Activated T-cell treated with anti-CD3 and anti-CD28 coated beads, Interleukin-2, amount 50 U/mL, for 4 hours (primary cell): ENCODE measurements at regions not wholly inside any gene's neighbourhood (a gene's known extent, or its start where the extent isn't known, plus 50 kb on each side); places are given as distances from the start of the nearest gene placed in this dataset.

Experiments used
- ATAC-seq, 2 donors: fragments of 200-7000 bp; cut with Tn5 transposase; one replicate each; pipeline ENCODE4 v1.10.0; 2021
- DNase-seq: peaks from one replicate; pipeline ENCODE4 v3.0.0-alpha.2; 2020
- H3K27me3 Mint-ChIP-seq: one replicate; pipeline ENCODE4 v1.8.0; 2021; ENCODE audit warnings: low read depth, mixed read lengths
- H3K36me3 Mint-ChIP-seq: one replicate; pipeline ENCODE4 v1.8.0; 2022; ENCODE audit warnings: mixed read lengths; ENCODE audit not compliant: insufficient read depth
- H3K4me1 Mint-ChIP-seq: one replicate; pipeline ENCODE4 v1.8.0; 2021; ENCODE audit warnings: low read depth, mixed read lengths
- H3K4me3 Mint-ChIP-seq: one replicate; pipeline ENCODE4 v1.8.0; 2021; ENCODE audit warnings: mild to moderate bottlenecking, moderate library complexity, mixed read lengths
- H3K9me3 Mint-ChIP-seq: one replicate; pipeline ENCODE4 v1.8.0; 2021; ENCODE audit warnings: mixed read lengths

GRCh38 chr14:86865934-86866333 lies 1127.0 kb downstream of the GALC start:
- no peaks in the 10 kb centered on the region for H3K36me3 Mint-ChIP-seq
- no peak for DNase-seq
- H3K4me3 Mint-ChIP-seq: no peak overlapping the region
- H3K9me3 Mint-ChIP-seq: peaks cover 5% of the 10 kb centered on the region
- no peaks in the 10 kb centered on the region for H3K27me3 Mint-ChIP-seq
- ATAC-seq: no peak
- H3K4me1 Mint-ChIP-seq: no peaks in the 10 kb centered on the region

GRCh38 chr14:86858591-86858990 lies 1134.4 kb downstream of the GALC start:
- no peak for DNase-seq
- Mint-ChIP-seq H3K36me3 (no peaks in the 10 kb centered on the region), H3K27me3 (no peaks in the 10 kb centered on the region), H3K4me3 (no peak overlapping the region), H3K4me1 (no peaks in the 10 kb centered on the region), H3K9me3 (peaks cover 9% of the 10 kb centered on the region)
- no peak for ATAC-seq

- Mint-ChIP-seq H3K4me1 (no peaks in the 10 kb centered on the region), H3K36me3 (no peaks in the 10 kb centered on the region), H3K9me3 (peaks cover 9% of the 10 kb centered on the region), H3K27me3 (no peaks in the 10 kb centered on the region), H3K4me3 (no peak overlapping the region)
- DNase-seq (no peak), ATAC-seq (no peak)
Measured at GRCh38 chr14:86858031-86858430, 1135.0 kb downstream of the GALC start.

- H3K4me3 Mint-ChIP-seq: no peak overlapping the region
- DNase-seq (no peak), ATAC-seq (no peak)
- no peaks in the 10 kb centered on the region for H3K4me1 Mint-ChIP-seq
- H3K36me3 Mint-ChIP-seq: no peaks in the 10 kb centered on the region
- H3K9me3 Mint-ChIP-seq: peaks cover 10% of the 10 kb centered on the region
- H3K27me3 Mint-ChIP-seq: no peaks in the 10 kb centered on the region
Measured at GRCh38 chr14:86852530-86852929, 1140.5 kb downstream of the GALC start.

GRCh38 chr14:86847140-86847539 lies 1145.8 kb downstream of the GALC start:
- H3K4me3 Mint-ChIP-seq: no peak overlapping the region
- no peak for ATAC-seq
- H3K9me3 Mint-ChIP-seq: peaks cover 20% of the 10 kb centered on the region
- no peaks in the 10 kb centered on the region for H3K4me1 Mint-ChIP-seq
- H3K36me3 Mint-ChIP-seq: no peaks in the 10 kb centered on the region
- no peak for DNase-seq
- no peaks in the 10 kb centered on the region for H3K27me3 Mint-ChIP-seq

- DNase-seq (no peak), ATAC-seq (peak in 1 of 2 donors; percentile 18)
- Mint-ChIP-seq H3K27me3 (no peaks in the 10 kb centered on the region), H3K36me3 (no peaks in the 10 kb centered on the region), H3K4me1 (no peaks in the 10 kb centered on the region), H3K9me3 (peaks cover 10% of the 10 kb centered on the region), H3K4me3 (no peak overlapping the region)
Measured at GRCh38 chr14:86838363-86838762, 1154.6 kb downstream of the GALC start.

- Mint-ChIP-seq H3K27me3 (no peaks in the 10 kb centered on the region), H3K4me1 (no peaks in the 10 kb centered on the region), H3K4me3 (no peak overlapping the region), H3K9me3 (peaks cover 9% of the 10 kb centered on the region), H3K36me3 (no peaks in the 10 kb centered on the region)
- DNase-seq (no peak), ATAC-seq (no peak)
Measured at GRCh38 chr14:86826661-86827060, 1166.3 kb downstream of the GALC start.

GRCh38 chr14:86824167-86824566 lies 1168.8 kb downstream of the GALC start:
- no peaks in the 10 kb centered on the region for H3K4me1 Mint-ChIP-seq
- ATAC-seq: no peak
- DNase-seq: no peak
- no peak overlapping the region for H3K4me3 Mint-ChIP-seq
- H3K9me3 Mint-ChIP-seq: peaks cover 13% of the 10 kb centered on the region
- no peaks in the 10 kb centered on the region for H3K27me3 Mint-ChIP-seq
- H3K36me3 Mint-ChIP-seq: no peaks in the 10 kb centered on the region

- Mint-ChIP-seq H3K9me3 (peaks cover 13% of the 10 kb centered on the region), H3K27me3 (no peaks in the 10 kb centered on the region)
- ATAC-seq: no peak
Measured at GRCh38 chr14:86823581-86823980, 1169.4 kb downstream of the GALC start.

GRCh38 chr14:86815341-86815740 lies 1177.6 kb downstream of the GALC start:
- DNase-seq: no peak
- no peaks in the 10 kb centered on the region for H3K36me3 Mint-ChIP-seq
- H3K4me1 Mint-ChIP-seq: no peaks in the 10 kb centered on the region
- peaks cover 34% of the 10 kb centered on the region for H3K9me3 Mint-ChIP-seq
- H3K27me3 Mint-ChIP-seq: no peaks in the 10 kb centered on the region
- no peak for ATAC-seq
- no peak overlapping the region for H3K4me3 Mint-ChIP-seq

More at GRCh38 chr14:86823581-86823980, 1169.4 kb downstream of the GALC start:
- no peaks in the 10 kb centered on the region for H3K4me1 Mint-ChIP-seq
- H3K4me3 Mint-ChIP-seq: no peak overlapping the region
- DNase-seq: no peak
- no peaks in the 10 kb centered on the region for H3K36me3 Mint-ChIP-seq

- ATAC-seq (no peak), DNase-seq (no peak)
- no peaks in the 10 kb centered on the region for H3K27me3 Mint-ChIP-seq
- no peak overlapping the region for H3K4me3 Mint-ChIP-seq
- H3K4me1 Mint-ChIP-seq: no peaks in the 10 kb centered on the region
- H3K9me3 Mint-ChIP-seq: peaks cover 7% of the 10 kb centered on the region
- H3K36me3 Mint-ChIP-seq: no peaks in the 10 kb centered on the region
Measured at GRCh38 chr14:86802726-86803125, 1190.3 kb downstream of the GALC start.

GRCh38 chr14:86799244-86799647 lies 1193.7 kb downstream of the GALC start:
- Mint-ChIP-seq H3K27me3 (no peaks in the 10 kb centered on the region), H3K4me3 (no peak overlapping the region), H3K9me3 (peaks cover 11% of the 10 kb centered on the region), H3K4me1 (no peaks in the 10 kb centered on the region), H3K36me3 (no peaks in the 10 kb centered on the region)
- ATAC-seq (no peak), DNase-seq (no peak)

GRCh38 chr14:86798330-86798729 lies 1194.7 kb downstream of the GALC start:
- H3K9me3 Mint-ChIP-seq: peaks cover 12% of the 10 kb centered on the region

GRCh38 chr14:86797075-86797351 lies 1196.0 kb downstream of the GALC start:
- H3K9me3 Mint-ChIP-seq: peaks cover 16% of the 10 kb centered on the region
- H3K27me3 Mint-ChIP-seq: no peaks in the 10 kb centered on the region
- DNase-seq: no peak
- no peaks in the 10 kb centered on the region for H3K36me3 Mint-ChIP-seq
- H3K4me1 Mint-ChIP-seq: no peaks in the 10 kb centered on the region
- ATAC-seq: no peak
- H3K4me3 Mint-ChIP-seq: no peak overlapping the region

More at GRCh38 chr14:86798330-86798729, 1194.7 kb downstream of the GALC start:
- Mint-ChIP-seq H3K27me3 (no peaks in the 10 kb centered on the region), H3K4me1 (no peaks in the 10 kb centered on the region), H3K36me3 (no peaks in the 10 kb centered on the region), H3K4me3 (no peak overlapping the region)
- ATAC-seq (no peak), DNase-seq (no peak)

- Mint-ChIP-seq H3K4me1 (no peaks in the 10 kb centered on the region), H3K9me3 (peaks cover 18% of the 10 kb centered on the region), H3K4me3 (no peak overlapping the region)
Measured at GRCh38 chr14:86796221-86797074, 1196.5 kb downstream of the GALC start.

More at GRCh38 chr14:86796221-86797074, 1196.5 kb downstream of the GALC start:
- no peak for DNase-seq
- Mint-ChIP-seq H3K36me3 (no peaks in the 10 kb centered on the region), H3K27me3 (no peaks in the 10 kb centered on the region)
- no peak for ATAC-seq
